Stromal cell of bone marrow (primary cell): ENCODE measurements at regions not wholly inside any gene's neighbourhood (a gene's known extent, or its start where the extent isn't known, plus 50 kb on each side); places are given as distances from the start of the nearest gene placed in this dataset.
"Not testable (repeated sequence)": the region's sequence is repeated elsewhere in the genome, so short reads cannot be mapped to it uniquely, and the experiment has no call there.

ENCODE experiments used
- DNase-seq: peaks from one replicate; pipeline ENCODE4 v3.0.0-alpha.2; 2012; ENCODE audit warnings: low read depth

DNA sequence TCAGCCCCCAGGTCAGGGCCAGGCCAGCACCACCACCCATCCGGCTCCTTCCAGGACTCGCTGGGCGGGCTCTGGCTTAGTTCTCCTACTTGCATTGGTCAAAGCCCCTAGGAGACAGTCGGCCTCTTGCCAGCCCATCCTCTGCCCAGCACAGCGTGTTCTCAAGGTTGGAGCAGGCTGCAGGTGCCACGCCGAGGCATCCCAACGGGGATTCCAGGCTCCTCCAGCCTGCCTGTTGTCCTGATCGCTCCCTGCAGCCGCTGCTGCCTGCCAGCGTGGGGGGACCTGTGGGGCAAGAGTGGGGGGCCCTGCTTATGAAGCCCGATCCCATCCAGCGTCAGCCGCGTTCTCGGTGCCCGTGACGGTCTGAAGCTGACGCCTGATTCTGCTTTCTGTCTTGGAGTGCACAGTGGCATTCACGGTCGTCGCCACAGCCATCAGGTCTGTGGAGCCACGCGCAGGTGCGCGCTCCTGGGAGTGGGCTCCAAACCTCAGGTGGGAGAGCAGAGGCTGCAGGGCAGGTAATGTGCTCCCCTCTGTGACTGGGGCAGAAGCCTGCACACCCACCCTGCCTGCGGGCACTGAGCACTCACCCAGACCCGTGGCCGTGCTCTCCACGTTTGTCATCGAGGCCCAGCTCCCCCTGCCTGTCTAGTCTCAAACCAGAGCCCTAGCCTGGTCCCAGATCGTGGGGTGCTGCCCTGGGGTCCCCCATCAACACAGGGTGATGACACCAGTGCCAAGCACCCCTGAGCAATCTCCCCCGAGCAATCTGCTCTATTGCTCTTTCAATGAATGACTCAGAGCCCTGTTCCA is 991.6 kb downstream of the BRD1 start:
- no peak for DNase-seq

GRCh38 chr22:48835364-48835763 is 992.3 kb downstream of the BRD1 start:
- DNase-seq = no peak

DNA sequence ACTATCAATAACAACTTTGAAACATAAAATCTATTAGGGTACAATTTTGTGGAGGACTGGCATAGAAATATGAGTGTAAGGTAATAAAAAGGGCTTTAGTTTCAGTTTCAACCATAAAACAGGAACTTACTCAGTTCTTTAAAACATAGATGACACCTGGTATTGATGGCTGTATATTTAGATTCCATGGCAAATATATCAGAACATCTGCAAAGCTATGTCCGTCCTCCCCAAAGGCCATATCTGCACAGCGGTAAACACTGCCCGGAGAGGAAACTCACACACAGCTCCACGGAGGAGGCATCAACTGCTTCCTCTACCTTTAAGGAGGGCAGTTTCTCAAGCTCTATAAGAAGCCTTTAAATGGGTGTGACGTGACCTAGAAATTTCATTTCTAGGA is 993.3 kb downstream of the BRD1 start:
- DNase-seq = no peak

DNA sequence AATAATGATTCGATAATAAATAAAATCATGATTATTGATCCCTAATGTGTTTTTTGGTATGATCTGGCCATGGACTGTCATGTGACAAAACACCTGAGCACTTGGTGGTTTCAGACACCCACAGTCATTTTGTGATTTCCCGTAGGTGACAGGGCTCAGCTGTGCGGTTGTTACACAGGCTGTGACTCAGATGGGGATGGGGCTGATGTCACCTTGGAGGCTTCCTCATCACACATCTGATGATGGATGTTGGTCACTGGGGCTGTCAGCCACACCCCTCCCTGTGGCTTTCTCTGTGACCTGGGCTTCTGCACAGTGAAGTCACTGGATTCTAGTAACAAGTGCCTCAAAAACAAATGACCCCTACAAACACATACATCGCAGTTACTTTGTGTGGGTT is 995.1 kb downstream of the BRD1 start:
- DNase-seq = no peak

GRCh38 chr22:48829908-48830307 is 997.8 kb downstream of the BRD1 start:
- no peak for DNase-seq

DNA sequence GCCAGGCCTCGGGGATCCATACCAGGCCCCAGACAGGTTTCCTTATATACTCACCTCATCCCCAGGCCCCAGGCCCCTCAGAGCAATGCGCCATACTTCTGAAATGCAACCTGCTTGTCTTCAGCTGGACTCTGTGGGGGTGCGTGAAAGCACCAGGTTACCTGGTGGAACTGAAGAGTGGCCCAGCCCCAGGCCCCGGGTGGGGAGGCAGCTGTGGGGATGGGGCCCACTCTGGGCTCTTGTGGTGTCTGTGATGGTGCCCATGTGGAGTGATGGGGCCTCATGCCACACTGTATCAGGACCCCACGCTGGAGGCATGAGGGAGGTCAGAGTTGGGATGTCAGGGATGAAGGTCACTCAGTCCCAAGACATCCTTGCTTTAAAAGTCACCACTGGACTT is 999.0 kb downstream of the BRD1 start:
- DNase-seq = no peak

DNA sequence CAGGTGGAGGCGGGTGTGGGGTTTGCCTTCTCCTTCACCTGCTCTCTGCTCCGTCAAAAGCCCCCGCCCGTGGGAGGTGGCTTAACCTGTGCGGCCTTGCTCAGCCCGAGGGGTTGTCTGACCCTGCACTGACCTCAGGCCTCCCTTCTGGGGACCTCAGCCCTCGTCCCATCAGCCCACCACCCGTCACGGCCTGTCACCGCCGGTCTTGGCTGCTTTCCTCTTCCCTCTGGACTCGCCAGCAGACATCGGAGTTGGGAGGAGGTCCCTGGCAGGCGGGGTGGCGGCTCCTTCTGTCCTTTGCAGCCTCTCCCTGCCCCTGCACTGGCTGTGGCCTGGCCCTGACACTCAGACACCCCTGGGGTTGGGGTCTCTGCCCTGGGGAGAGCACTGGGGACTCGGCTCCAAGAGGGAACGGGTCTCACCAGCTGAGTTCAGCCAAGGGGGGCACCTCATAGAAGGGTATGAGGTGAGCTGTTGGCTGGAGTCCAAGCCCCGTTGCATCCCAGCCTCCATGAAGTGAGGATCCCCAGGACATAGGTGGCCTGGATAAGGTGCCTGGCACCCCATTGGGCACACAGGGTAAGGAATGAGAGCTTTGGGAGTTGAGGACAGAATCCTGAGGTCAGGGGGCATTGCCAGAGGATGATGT is 999.6 kb downstream of the BRD1 start:
- DNase-seq = no peak

DNA sequence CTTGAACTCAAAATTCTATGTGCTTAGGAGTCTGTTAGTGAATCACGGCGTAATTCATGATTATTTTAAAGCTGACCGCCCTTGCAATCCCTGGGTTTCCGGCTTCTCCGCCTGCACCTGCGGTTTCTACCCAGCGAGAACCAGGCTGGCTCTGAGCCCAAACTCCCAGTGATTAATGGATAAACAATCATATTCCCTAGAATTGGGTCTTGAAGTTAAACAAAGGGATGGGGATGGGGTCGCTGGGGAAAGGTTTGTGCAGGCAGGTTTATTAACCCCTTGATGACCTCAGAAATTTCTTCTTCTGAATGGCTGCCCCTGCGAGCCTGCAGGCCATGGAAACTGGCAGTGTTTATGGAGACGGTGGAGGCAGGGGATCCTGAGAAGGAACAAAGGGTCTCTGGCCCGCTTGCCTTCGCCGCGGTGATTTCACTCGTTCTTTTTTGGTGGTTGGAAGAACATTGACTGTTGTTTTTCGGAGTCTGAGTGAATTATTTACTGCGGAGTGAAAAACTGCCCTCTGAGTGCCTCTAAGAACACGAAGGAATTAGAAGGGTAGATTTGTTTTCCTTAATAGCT is 1000.3 kb downstream of the BRD1 start:
- no peak for DNase-seq

DNA sequence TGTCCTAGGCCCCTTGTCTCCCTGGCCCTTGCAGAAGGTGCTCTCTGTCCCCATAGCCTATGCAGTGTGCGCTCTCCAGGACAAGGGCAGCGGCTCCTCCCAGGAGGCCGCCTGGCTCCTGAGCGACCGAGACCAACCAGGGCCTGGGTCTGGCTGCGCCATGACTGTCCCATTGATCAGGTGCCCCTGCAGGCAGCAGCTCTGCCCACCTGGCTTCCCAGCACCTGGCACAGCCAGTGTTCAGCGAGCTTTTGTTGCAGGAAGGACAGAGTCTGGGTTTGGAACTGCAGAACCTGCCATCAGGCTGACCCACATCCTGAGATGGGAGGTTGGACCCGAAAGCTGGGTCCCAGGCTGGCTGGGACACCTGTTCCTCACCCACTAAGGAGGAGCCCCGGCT is 1001.1 kb downstream of the BRD1 start:
- no peak for DNase-seq

DNA sequence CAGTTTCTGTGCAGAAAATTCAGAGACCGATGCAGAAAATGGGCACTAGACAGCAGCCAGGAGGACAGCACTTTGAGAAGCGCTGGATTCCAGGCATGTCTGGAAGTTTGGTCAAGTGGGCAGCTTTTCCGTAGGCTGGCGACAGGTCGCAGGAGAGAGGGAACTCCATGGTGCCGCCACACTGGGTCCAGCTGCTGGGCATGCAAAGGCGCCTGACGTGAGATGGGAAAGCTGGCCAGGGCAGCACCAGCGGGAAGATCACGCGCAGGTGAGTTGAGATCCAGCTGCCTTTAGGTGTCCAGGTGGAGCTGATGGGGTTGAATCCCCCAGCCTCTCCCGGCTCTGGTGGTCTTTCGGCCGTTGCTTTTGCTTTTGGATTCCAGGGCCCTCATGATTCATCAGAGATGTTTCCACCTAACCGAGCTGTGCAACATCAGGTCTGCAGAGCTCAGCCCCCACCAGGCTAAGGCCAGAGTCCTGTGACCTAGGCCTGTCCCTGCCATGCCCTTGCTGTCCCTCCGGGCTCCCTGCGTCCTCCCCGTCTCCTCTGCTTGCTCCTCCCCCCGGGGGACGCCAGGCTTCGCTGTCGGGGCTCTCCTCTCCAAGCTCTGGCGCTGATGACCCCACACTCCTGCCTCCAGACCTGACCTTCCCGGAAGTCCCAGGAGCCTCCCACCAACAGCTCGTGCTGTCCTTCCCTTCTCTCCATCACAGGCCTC is 1001.7 kb downstream of the BRD1 start:
- DNase-seq = no peak

DNA sequence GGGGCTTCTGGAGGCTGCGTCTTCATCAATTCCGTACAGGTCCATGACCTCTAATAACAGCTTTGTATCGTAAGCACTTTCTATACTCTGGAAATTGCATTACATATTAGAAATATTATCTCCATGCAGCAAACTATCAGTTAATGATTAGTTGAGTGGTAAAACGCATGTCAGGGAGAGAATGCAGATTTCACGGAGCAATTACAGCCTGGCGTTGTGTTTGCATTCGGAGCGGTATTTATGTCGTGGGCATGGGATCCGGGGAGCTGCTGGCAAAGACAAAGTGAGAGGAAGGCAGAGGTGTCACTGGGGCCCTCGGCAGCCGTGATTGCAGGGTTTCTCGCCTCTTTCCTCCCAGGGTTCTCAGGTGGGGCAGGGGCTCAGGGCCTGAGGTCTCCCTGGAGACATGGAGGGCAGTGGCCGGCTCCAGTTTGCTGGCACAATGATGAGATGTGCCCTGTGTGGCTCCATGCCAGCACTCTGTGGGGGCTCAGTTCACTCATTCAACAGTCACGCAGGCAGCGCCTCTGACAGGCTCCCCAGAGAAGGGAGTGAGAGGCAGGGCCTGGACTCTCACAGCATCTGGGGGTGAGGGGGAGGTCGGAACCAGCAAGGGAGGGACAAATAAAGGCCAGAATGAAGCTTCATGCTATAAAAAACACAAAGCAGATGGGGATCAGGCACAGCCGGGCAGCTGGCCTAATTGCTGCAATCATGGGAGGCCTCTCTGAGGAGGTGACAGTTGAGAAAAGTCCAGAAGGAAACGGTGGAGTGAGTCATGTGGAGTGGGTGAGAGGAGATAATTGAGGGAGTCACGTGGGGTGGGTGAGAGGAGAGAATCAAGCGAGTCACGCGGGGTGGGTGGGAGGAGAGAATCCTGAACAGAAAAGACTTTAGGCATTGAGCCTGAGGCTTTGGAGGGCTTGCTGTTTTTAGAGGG is 1002.7 kb downstream of the BRD1 start:
- no peak for DNase-seq

- no peak for DNase-seq
These were observed 1003.7 kb downstream of the BRD1 start for GRCh38 chr22:48823941-48824340.

GRCh38 chr22:48822278-48823233 is 1005.1 kb downstream of the BRD1 start:
- no peak for DNase-seq

DNA sequence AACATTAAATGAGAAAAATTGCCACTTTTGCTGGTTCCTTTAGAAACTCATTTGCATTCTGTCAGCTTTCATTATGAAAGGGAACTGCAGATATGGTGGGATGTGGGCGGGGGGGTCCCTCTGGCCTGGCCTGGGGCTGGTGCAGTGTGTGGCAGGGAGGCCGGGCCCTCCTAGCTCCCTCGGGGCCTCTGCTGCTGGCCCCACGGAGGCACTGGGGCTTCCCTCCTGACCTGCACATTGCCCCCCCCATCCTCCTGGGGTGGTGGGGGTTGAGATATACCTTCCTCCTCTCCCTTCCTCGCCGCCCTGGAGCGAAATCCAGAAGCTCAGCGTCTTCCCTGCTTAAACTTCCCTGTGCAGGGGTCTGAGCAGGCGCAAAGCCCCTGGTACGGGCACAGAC is 1005.9 kb downstream of the BRD1 start:
- no peak for DNase-seq

DNA sequence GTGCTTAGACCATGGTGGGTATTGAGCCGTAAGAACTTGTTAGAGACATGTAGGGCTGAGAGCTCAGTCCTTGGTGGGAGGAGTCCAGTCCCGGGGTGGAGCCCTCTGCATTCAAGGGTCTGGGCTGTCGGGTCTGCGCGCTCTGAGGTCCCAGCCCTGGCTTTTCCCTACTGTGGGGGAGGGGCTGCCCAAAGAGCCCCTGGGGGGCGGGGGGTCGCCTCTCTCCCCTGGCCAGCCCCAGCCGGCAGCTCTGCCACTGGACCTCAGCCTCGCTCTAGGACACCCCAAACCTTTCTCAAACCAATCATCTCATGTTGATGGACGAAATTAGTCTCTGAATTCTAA is 1006.4 kb downstream of the BRD1 start:
- no peak for DNase-seq

GRCh38 chr22:48820481-48821345 is 1007.0 kb downstream of the BRD1 start:
- DNase-seq = no peak

GRCh38 chr22:48819961-48820360 is 1007.7 kb downstream of the BRD1 start:
- no peak for DNase-seq

DNA sequence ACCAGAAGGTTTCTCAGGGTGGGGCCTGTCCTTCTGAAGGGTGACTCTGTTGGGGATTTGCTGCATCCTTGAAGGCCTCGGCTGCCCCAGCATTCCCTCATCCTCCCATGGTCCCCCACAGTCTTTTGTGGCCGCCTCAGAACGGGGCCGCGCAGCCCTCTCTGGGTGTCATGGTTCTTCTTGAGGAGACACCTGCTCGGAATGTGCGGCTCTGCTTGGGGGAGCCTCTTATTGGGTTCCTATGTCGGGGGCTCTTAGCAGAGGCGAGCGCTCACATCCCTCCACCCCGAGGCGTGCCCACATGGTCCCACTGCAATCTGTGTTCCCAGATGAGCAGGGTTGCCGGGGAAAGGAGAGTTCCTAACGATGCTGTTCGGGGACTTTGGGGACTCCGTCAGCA is 1008.4 kb downstream of the BRD1 start:
- DNase-seq = no peak

- not testable (repeated sequence) for DNase-seq
These were observed 1010.2 kb downstream of the BRD1 start for GRCh38 chr22:48817491-48817890.

- no peak for DNase-seq
These were observed 1015.8 kb downstream of the BRD1 start for GRCh38 chr22:48811885-48812284.
